K562 (cell line): ENCODE measurements at regions not wholly inside any gene's neighbourhood (a gene's known extent, or its start where the extent isn't known, plus 50 kb on each side); places are given as distances from the start of the nearest gene placed in this dataset.

Source experiments
- ATAC-seq: fragments of 200-7000 bp; cut with Tn5 transposase; 3 replicates; pipeline ENCODE4 v1.9.1; 2020; ENCODE audit warnings: moderate library complexity
- BruUV-seq: library from RNA; stranded (reverse); fragments of 400-500 nt; replicated peaks from 2 replicates; lab custom pipeline; 2021; lab: Mats Ljungman, UMichigan
- CTCF ChIA-PET: fragments of 300-600 bp; formaldehyde crosslinking; extraction: SDS; loops from one replicate; lab custom pipeline; 2021; ENCODE audit warnings: low intra/inter-chr PET ratio; lab: Yijun Ruan, JAX
- POLR2A ChIA-PET: fragments of 300-600, 350-650 bp; sonication (Branson Sonifier 250); formaldehyde crosslinking; extraction: SDS; loops from one replicate; lab custom pipeline; 2021; ENCODE audit warnings: antibody characterized with exemption, inconsistent platforms; lab: Yijun Ruan, JAX
- DNase-seq, 4 experiments: peaks; one replicate each; pipeline versions ENCODE4 v3.0.0 to v3.0.0-alpha.2; 2011 to 2018; ENCODE audit warnings: low spot score in 3 of 4, mixed read lengths in 3 of 4; ENCODE audit errors: extremely low read depth in 1 of 4
- FAIRE-seq: peaks from 2 replicates; lab custom pipeline; 2011; peaks lifted over from hg19 to GRCh38; lab: Jason Lieb, UNC
- H2AFZ ChIP-seq: 2 replicates; pipeline ENCODE4 v1.6.0; 2011; ENCODE audit warnings: low read depth, low read length, control low read depth, inconsistent platforms
- H3K27ac ChIP-seq: fragments of 200-600 bp; 3 replicates; pipeline ENCODE4 v1.8.0; 2011; ENCODE audit warnings: low read depth, mild to moderate bottlenecking, control low read depth, inconsistent platforms, low read length, moderate library complexity, mixed read lengths; ENCODE audit errors: extremely low read depth
- H3K27me3 ChIP-seq, 2 experiments: fragments of 300-600 bp in 1 of 2; 2 replicates in 1 of 2; 3 replicates in 1 of 2; pipeline versions ENCODE4 v1.6.0 to v1.8.0; 2011; ENCODE audit warnings: inconsistent platforms in 2 of 2, low read length in 2 of 2, mild to moderate bottlenecking in 1 of 2, mixed read lengths in 1 of 2, moderate library complexity in 1 of 2; ENCODE audit not compliant: control insufficient read depth in 2 of 2, insufficient read depth in 2 of 2
- H3K36me3 ChIP-seq: fragments of 300-600 bp; 3 replicates; pipeline ENCODE4 v1.8.0; 2011; ENCODE audit warnings: mild to moderate bottlenecking, low read length, inconsistent platforms; ENCODE audit not compliant: control insufficient read depth, insufficient read depth
- H3K4me1 ChIP-seq, 2 experiments: fragments of 200-600 bp in 1 of 2; replicated peaks in 1 of 2; 2 replicates in 1 of 2; 3 replicates in 1 of 2; pipeline versions ENCODE4 v1.5.1 to v1.8.0; 2011; ENCODE audit warnings: inconsistent platforms in 2 of 2, low read length in 2 of 2, mild to moderate bottlenecking in 1 of 2, mixed read lengths in 1 of 2, moderate library complexity in 1 of 2; ENCODE audit not compliant: control insufficient read depth in 2 of 2, insufficient read depth in 2 of 2
- H3K4me2 ChIP-seq: 2 replicates; pipeline ENCODE4 v1.6.1; 2011; ENCODE audit warnings: low read length, control low read depth, inconsistent platforms, mixed read lengths; ENCODE audit not compliant: insufficient read depth
- H3K4me3 ChIP-seq: fragments of 200-600 bp; sonication (generic), shearing (Covaris generic); 2 replicates; pipeline ENCODE4 v1.5.1; 2016; ENCODE audit warnings: control low read depth, inconsistent platforms
- H3K79me2 ChIP-seq: fragments of 200-600 bp; 3 replicates; pipeline ENCODE4 v1.8.0; 2011; ENCODE audit warnings: low read length, inconsistent platforms; ENCODE audit not compliant: control insufficient read depth, insufficient read depth
- H3K9ac ChIP-seq, 2 experiments: 2 replicates each; pipeline versions ENCODE4 v1.6.0 to v1.6.1; 2011; ENCODE audit warnings: low read depth in 2 of 2, low read length in 2 of 2, control low read depth in 1 of 2, inconsistent platforms in 1 of 2, mild to moderate bottlenecking in 1 of 2, mixed read lengths in 1 of 2; ENCODE audit not compliant: insufficient read depth in 1 of 2
- H3K9me1 ChIP-seq: one replicate; pipeline ENCODE4 v1.6.0; 2011; ENCODE audit warnings: inconsistent platforms, mild to moderate bottlenecking, low read length, moderate library complexity; ENCODE audit not compliant: control insufficient read depth, insufficient read depth
- H3K9me3 ChIP-seq: replicated peaks from 2 replicates; pipeline ENCODE4 v1.5.1; 2011; ENCODE audit warnings: low read depth, low read length, inconsistent platforms; ENCODE audit not compliant: control insufficient read depth, insufficient read depth
- H4K20me1 ChIP-seq: replicated peaks from 2 replicates; pipeline ENCODE4 v1.6.1; 2011; ENCODE audit warnings: low read length, inconsistent platforms, mixed read lengths; ENCODE audit not compliant: control insufficient read depth, insufficient read depth
- AFF1 ChIP-seq, 2 experiments: fragments of 450-650 bp; IDR thresholded peaks; 2 replicates each; pipeline ENCODE4 v1.6.1; 2018; ENCODE audit warnings: mild to moderate bottlenecking in 2 of 2, low read depth in 1 of 2; ENCODE audit not compliant: partially characterized antibody in 2 of 2
- CUX1 ChIP-seq: fragments of 200-800 bp; sonication (Bioruptor generic); IDR thresholded peaks from 2 replicates; pipeline ENCODE4 v1.6.1; 2016; ENCODE audit warnings: missing genetic modification characterization, missing compliant biosample characterization
- ELK3 ChIP-seq: fragments of 450-650 bp; formaldehyde crosslinking; IDR thresholded peaks from 2 replicates; pipeline ENCODE4 v1.4.0; 2020; ENCODE audit warnings: mild to moderate bottlenecking
- HEY1 ChIP-seq: fragments of 250-450 bp; sonication (Bioruptor Pico); IDR thresholded peaks from 2 replicates; pipeline ENCODE4 v1.5.0; 2020; ENCODE audit warnings: mild to moderate bottlenecking, moderate library complexity, borderline replicate concordance
- HMGXB4 ChIP-seq: sonication (generic); formaldehyde crosslinking; IDR thresholded peaks from 2 replicates; pipeline ENCODE4 v1.8.1; 2023; ENCODE audit warnings: mild to moderate bottlenecking, missing genetic modification reagents
- ILF3 ChIP-seq: fragments of 450-650 bp; IDR thresholded peaks from 2 replicates; pipeline ENCODE4 v1.6.1; 2018; ENCODE audit warnings: antibody characterized with exemption, mild to moderate bottlenecking, moderate library complexity, borderline replicate concordance
- MAZ ChIP-seq, 2 experiments: fragments of 450-650 bp in 1 of 2; sonication (generic) in 1 of 2; formaldehyde crosslinking; IDR thresholded peaks in 1 of 2; conservative IDR thresholded peaks in 1 of 2; 2 replicates each; pipeline versions ENCODE4 v1.4.0 to v1.5.0; 2020; ENCODE audit warnings: mild to moderate bottlenecking in 1 of 2, missing genetic modification reagents in 1 of 2
- RHOXF2B ChIP-seq: fragments of 250-450 bp; sonication (Bioruptor Pico); conservative IDR thresholded peaks from 2 replicates; pipeline ENCODE4 v1.5.1; 2021
- STAT5A ChIP-seq: IDR thresholded peaks from 2 replicates; pipeline ENCODE4 v1.6.1; 2012; ENCODE audit warnings: low read length, inconsistent platforms, borderline replicate concordance
- WGBS: fragments of 100-300 bp; shearing (Covaris generic); methylation state at CpG from one replicate; pipeline ENCODE4 v1.1.6; 2016; ENCODE audit warnings: low coverage, mixed read lengths; ENCODE audit not compliant: insufficient coverage; ENCODE audit errors: missing lambda C conversion rate; 5-methylcytosine and 5-hydroxymethylcytosine counted together
- in situ Hi-C: fragments of 300-500 bp; cut with MboI; formaldehyde crosslinking; loops from 4 replicates; pipeline ENCODE4 v1.15.0; 2018; ENCODE audit warnings: inconsistent platforms, mixed read lengths
- intact Hi-C: fragments of 100-400 bp; cut with micrococcal nuclease; formaldehyde crosslinking; loops from 2 replicates; pipeline ENCODE4 v1.14.2; 2022

- H3K4me3 ChIP-seq: no peak overlapping the region
- no peaks in the 10 kb centered on the region for H3K9me3 ChIP-seq
- H3K79me2 ChIP-seq: no peaks in the 10 kb centered on the region
- no peak overlapping the region for H2AFZ ChIP-seq
- FAIRE-seq (no peak), DNase-seq (no peak), ATAC-seq (no peak)
- H3K27ac ChIP-seq: no peak overlapping the region
- in situ Hi-C loops: no loop called here
- ChIA-PET CTCF (no interaction called here), POLR2A (interaction anchor here (0.7 kb wide), 1 partner anchor 947 kb away, joined by 4 read pairs; no protein-coding TSS in a partner anchor)
- no peaks in the 10 kb centered on the region for H3K4me1 ChIP-seq
- no peaks in the 10 kb centered on the region for H4K20me1 ChIP-seq
- H3K4me2 ChIP-seq: no peak overlapping the region
- BruUV-seq: no TSS peak
- no peaks in the 10 kb centered on the region for H3K36me3 ChIP-seq
- no peaks in the 10 kb centered on the region for H3K9me1 ChIP-seq
- intact Hi-C loops: no loop called here
- H3K9ac ChIP-seq: no peak overlapping the region
- H3K27me3 ChIP-seq: no peaks in the 10 kb centered on the region
- 4% methylated on average over 6 of the region's 6 CpGs for WGBS
- TF ChIP-seq HMGXB4: no peak
- TF ChIP-seq RHOXF2B (CRISPR knock-in tag): no peak
- TF ChIP-seq HEY1 (CRISPR knock-in tag): no peak
- no peak for TF ChIP-seq ELK3
- TF ChIP-seq ILF3: no peak
- TF ChIP-seq STAT5A: no peak
- TF ChIP-seq MAZ (CRISPR knock-in tag; conservative IDR thresholded peaks at IDR 0.05 in 1 of 2, IDR thresholded peaks at IDR 0.05 in 1 of 2): no peak
- TF ChIP-seq CUX1 (CRISPR knock-in tag): no peak
- TF ChIP-seq AFF1 (IDR thresholded peaks at IDR 0.05; ENCODE audit: low read depth in 1 of 2, partially characterized antibody in 2 of 2): no peak
Observed at GRCh38 chr12:42819846-42820245, 230.3 kb upstream of the PRICKLE1 start.
